ENCODE measurements at regions not wholly inside any gene's neighbourhood (a gene's known extent, or its start where the extent isn't known, plus 50 kb on each side); places are given as distances from the start of the nearest gene placed in this dataset.

GRCh38 chr4:10348241-10348640 lies 109.0 kb downstream of the ZNF518B start:
- TF ChIP-seq, protein P1, sequence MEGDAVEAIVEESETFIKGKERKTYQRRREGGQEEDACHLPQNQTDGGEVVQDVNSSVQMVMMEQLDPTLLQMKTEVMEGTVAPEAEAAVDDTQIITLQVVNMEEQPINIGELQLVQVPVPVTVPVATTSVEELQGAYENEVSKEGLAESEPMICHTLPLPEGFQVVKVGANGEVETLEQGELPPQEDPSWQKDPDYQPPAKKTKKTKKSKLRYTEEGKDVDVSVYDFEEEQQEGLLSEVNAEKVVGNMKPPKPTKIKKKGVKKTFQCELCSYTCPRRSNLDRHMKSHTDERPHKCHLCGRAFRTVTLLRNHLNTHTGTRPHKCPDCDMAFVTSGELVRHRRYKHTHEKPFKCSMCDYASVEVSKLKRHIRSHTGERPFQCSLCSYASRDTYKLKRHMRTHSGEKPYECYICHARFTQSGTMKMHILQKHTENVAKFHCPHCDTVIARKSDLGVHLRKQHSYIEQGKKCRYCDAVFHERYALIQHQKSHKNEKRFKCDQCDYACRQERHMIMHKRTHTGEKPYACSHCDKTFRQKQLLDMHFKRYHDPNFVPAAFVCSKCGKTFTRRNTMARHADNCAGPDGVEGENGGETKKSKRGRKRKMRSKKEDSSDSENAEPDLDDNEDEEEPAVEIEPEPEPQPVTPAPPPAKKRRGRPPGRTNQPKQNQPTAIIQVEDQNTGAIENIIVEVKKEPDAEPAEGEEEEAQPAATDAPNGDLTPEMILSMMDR (conservative IDR thresholded peaks at IDR 0.05; ENCODE audit: low read depth in 2 of 2): no peak
- no peak for TF ChIP-seq POLR2AphosphoS5 (IDR thresholded peaks at IDR 0.05; ENCODE audit: low read depth)
- TF ChIP-seq EZH2 (IDR thresholded peaks at IDR 0.05; ENCODE audit: low read depth, unreplicated experiment): no peak
- no peak for TF ChIP-seq EZH2phosphoT487 (IDR thresholded peaks at IDR 0.05; ENCODE audit: unreplicated experiment)
- no peak for TF ChIP-seq ZNF462 (CRISPR knock-in tag; IDR thresholded peaks at IDR 0.05)
- TF ChIP-seq CREB1 (CRISPR knock-in tag; IDR thresholded peaks at IDR 0.05; ENCODE audit: low read depth): no peak

Measured in GM23338 (cell line).